ENCODE measurements at regions not wholly inside any gene's neighbourhood (a gene's known extent, or its start where the extent isn't known, plus 50 kb on each side); places are given as distances from the start of the nearest gene placed in this dataset.
A peak's percentile ranks its signal among the peaks of the same experiment; 100 is the strongest.

DNA sequence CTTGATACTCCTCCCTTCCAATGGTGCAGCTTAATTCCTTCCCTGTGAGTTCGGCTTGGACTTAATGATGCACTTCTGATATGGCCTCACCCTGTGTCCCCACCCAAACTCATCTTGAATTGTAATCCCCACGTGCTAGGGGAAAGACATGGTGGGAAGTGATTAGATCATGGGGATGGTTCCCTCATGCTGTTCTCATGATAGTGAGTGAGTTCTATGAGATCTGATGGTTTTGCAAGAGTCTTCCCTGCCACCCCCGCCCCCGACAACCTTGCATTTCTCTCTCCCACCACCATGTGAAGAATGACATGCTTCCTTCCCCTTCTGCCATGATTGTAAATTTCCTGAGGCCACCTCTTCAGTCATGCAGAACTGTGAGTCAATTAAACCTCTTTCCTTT, 50.3 kb upstream of the HLA-G start:
- ChIA-PET CTCF (interaction anchor here (1.0 to 1.3 kb wide), 3 partner anchors 46 to 80 kb away, joined by 3 read pairs; no protein-coding TSS in a partner anchor), POLR2A (no interaction called here)
- Histone ChIP-seq H3K4me1 (ENCODE audit: control extremely low read depth in 1 of 4, control insufficient read depth in 4 of 4, insufficient read depth in 4 of 4, low read length in 3 of 4) (peaks cover 0 to 4% (median 1%) of the 10 kb centered on the region in 4 experiments), H3K9me3 (ENCODE audit: control extremely low read depth in 1 of 5, control insufficient read depth in 4 of 5, insufficient read depth in 2 of 5, low read depth in 1 of 5, low read length in 4 of 5) (peaks cover 0 to 2% (median 0%) of the 10 kb centered on the region in 5 experiments), H3K27ac (ENCODE audit: insufficient read depth in 1 of 2, low read depth in 1 of 2, low read length in 2 of 2, poor library complexity in 1 of 2, severe bottlenecking in 2 of 2) (no peak overlapping the region), H3K27me3 (replicated peaks in 2 of 5; ENCODE audit: control insufficient read depth in 4 of 5, insufficient read depth in 5 of 5, low read length in 4 of 5) (peaks cover 0 to 7% (median 0%) of the 10 kb centered on the region in 5 experiments), H3K36me3 (ENCODE audit: control insufficient read depth in 4 of 4, insufficient read depth in 4 of 4, low read length in 3 of 4) (no peaks in the 10 kb centered on the region), H3K4me3 (ENCODE audit: control insufficient read depth in 1 of 7, extremely low read depth in 1 of 7, insufficient read depth in 4 of 7, low read depth in 2 of 7, low read length in 6 of 7) (no peak overlapping the region)
- DNase-seq = peak in 1 of 3 donors; percentile 20
- 80% methylated on average over 1 of the region's 4 CpGs for WGBS (ENCODE audit: insufficient coverage)

Data from common myeloid progenitor, CD34-positive (primary cell).